ENCODE measurements at regions not wholly inside any gene's neighbourhood (a gene's known extent, or its start where the extent isn't known, plus 50 kb on each side); places are given as distances from the start of the nearest gene placed in this dataset.

- TF ChIP-seq HDAC2 (IDR thresholded peaks at IDR 0.05; ENCODE audit: borderline replicate concordance in 1 of 2, low read depth in 2 of 2, low read length in 2 of 2) (no peak), POLR2A (IDR thresholded peaks at IDR 0.05; ENCODE audit: control extremely low read depth in 1 of 2, low read depth in 2 of 2, low read length in 2 of 2) (no peak)
These were observed 851.8 kb downstream of the TMEM121 start (continued) for GRCh38 chr14:106378191-106378590.

Data from H1 (cell line).